Fibroblast of mammary gland (primary cell): ENCODE measurements at regions not wholly inside any gene's neighbourhood (a gene's known extent, or its start where the extent isn't known, plus 50 kb on each side); places are given as distances from the start of the nearest gene placed in this dataset.

Experiments
- DNase-seq: peaks from one replicate; pipeline ENCODE4 v3.0.0-alpha.2; 2010; ENCODE audit warnings: low read depth
- H3K4me3 ChIP-seq: 2 replicates; pipeline ENCODE4 v1.5.1; 2011; ENCODE audit warnings: low read depth, mild to moderate bottlenecking, low read length, moderate library complexity; ENCODE audit not compliant: control insufficient read depth
- TF ChIP-seq, protein P1 (sequence below): conservative IDR thresholded peaks from 2 replicates; pipeline ENCODE4 v1.5.1; 2011; ENCODE audit warnings: low read depth, low read length, inconsistent platforms; ENCODE audit not compliant: control insufficient read depth, insufficient read depth

DNA sequence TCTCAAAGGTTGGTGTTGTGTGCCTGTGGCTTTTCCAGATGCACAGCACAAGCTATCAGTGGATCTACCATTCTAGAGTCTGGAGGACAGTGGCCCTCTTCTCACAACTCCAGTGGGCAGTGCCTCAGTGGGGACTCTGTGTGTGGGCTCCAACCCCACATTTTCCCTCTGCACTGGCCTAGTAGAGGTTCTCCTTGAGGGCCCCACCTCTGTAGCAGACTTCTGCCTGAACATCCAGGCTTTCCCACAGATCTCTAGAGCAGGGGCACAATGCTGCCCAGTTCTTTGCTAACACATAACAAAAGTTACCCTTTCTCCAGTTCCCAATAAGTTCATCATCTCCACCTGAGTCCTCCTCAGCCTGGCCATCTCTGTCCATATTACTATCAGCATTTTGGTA, 102.1 kb upstream of the ANKRD55 start:
- no peak overlapping the region for H3K4me3 ChIP-seq
- no peak for DNase-seq
- TF ChIP-seq, protein P1, sequence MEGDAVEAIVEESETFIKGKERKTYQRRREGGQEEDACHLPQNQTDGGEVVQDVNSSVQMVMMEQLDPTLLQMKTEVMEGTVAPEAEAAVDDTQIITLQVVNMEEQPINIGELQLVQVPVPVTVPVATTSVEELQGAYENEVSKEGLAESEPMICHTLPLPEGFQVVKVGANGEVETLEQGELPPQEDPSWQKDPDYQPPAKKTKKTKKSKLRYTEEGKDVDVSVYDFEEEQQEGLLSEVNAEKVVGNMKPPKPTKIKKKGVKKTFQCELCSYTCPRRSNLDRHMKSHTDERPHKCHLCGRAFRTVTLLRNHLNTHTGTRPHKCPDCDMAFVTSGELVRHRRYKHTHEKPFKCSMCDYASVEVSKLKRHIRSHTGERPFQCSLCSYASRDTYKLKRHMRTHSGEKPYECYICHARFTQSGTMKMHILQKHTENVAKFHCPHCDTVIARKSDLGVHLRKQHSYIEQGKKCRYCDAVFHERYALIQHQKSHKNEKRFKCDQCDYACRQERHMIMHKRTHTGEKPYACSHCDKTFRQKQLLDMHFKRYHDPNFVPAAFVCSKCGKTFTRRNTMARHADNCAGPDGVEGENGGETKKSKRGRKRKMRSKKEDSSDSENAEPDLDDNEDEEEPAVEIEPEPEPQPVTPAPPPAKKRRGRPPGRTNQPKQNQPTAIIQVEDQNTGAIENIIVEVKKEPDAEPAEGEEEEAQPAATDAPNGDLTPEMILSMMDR: no peak

DNA sequence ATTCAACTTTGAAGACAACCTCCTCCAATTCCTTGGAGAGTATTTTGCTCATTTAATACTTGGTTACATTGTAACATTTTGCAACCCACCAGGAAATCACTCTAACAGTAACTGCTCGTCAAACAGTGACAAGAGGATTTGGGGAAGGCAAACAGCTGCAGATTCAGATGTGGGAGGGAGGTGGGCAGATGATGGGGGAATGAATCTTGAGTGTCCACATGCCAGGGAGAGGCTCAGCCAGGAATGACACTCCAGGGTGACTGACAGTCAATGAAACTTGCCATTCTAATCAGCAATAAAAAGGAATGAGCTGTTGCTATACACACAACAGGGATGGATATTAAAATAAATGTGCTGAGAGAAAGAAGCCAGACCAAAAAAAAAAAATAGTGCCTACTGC, 97.7 kb upstream of the ANKRD55 start:
- H3K4me3 ChIP-seq: no peak overlapping the region
- DNase-seq: no peak
- TF ChIP-seq, protein P1: no peak

DNA sequence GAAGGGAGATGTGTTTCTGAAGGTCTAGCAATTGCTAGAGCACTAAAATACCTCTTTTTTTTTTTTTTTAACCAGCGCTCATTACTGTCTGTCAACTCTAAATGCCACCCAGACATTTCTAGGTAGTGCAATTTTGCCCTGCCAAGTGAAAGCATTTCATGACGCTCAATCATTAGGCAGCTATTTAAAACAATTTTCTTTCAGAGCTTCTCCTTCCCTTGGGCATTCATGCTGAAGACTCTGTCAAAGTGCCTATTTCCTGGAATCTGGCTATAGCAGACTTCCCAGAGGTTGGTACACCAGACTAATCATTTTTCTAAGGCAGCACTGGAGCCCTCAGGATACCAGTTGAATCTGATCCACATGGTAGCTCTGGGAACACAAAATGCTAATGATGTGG, 97.0 kb upstream of the ANKRD55 start:
- no peak overlapping the region for H3K4me3 ChIP-seq
- DNase-seq: no peak
- TF ChIP-seq, protein P1: no peak

DNA sequence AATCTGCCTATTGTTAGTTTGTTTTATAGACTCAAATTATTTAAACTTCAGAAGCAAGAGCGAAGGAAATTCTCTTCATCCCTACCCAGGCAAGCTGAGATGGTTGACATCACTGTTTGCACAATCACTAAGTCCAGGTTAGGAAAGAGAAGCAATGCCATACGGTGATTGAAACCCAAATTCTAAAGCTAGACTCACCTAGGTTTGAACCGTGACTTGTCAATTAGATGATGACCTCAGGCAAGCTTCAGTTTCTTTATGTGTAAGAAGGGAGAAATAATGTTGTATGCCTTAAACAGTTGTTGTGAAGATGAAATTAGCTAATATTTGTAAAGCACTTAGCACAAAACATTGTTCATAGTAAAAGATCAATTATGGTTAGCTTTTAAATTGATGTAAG, 96.5 kb upstream of the ANKRD55 start:
- DNase-seq: no peak
- TF ChIP-seq, protein P1: no peak
- H3K4me3 ChIP-seq: no peak overlapping the region

DNA sequence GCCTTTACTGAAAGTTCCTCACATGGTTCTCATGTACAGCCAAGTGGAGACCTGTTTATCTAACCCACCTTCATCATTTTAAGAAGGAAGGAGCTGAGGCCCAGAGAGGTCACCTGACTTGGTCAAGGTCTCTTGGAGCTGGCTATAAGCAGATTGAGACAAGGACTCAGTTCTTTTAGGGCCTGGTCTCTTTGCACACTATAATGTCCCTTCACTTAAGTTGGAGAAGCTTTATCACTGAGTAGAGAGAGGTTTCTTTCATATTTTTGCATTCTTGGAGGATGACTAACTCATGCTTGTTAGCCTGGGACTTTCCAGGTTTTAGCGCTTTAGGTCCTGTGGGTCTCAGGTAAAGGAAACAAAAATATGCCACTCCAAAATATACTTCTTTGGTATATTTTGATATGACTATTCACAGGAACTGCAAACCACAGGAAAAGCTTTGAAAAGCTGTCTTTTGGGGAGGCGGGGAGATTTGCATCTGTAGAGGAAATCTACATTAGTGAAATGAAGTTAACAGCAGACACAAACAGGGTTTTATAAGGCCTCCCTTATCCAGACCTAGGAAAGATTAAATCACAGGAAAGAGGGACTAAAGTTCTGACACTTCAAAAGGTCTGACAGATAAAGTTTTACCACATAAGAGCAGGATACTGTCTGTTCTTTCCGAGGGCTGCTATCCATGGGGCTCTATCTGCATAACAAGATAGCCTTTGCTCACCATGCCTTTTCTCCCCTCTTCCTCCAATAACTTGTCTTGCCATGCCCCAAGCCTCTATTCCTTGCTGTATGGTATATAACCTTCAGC, 95.8 kb upstream of the ANKRD55 start:
- H3K4me3 ChIP-seq: no peak overlapping the region
- TF ChIP-seq, protein P1: no peak
- no peak for DNase-seq

DNA sequence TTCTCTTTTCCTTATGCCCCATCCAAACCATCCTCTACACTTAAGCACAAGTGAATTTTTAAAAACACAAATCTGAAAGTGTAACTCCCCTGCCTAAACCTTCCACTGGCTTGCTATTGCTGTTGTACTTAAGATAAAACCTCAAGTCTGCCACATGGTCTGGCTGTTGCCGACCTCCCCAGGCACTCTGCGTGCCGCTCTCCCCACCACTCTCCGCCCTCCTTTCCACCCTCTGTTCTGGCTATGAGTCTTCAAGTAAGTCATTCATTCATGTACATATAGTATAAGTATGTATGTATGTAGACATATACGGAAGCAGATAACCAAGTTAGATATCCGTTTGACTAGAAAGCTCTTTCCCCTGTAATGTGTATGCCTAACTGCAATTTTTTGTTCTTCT, 94.7 kb upstream of the ANKRD55 start:
- TF ChIP-seq, protein P1: no peak
- no peak overlapping the region for H3K4me3 ChIP-seq
- no peak for DNase-seq
